Pons (tissue), 1 donor: ENCODE measurements at regions not wholly inside any gene's neighbourhood (a gene's known extent, or its start where the extent isn't known, plus 50 kb on each side); places are given as distances from the start of the nearest gene placed in this dataset.
"Not testable (repeated sequence)": the region's sequence is repeated elsewhere in the genome, so short reads cannot be mapped to it uniquely, and the experiment has no call there.

Source experiments
- DNase-seq: peaks from one replicate; pipeline ENCODE4 v3.0.0-alpha.2; 2016; ENCODE audit warnings: low spot score

- DNase-seq, result no peak
These were observed 174.5 kb upstream of the TSC22D1 start for GRCh38 chr13:44750630-44751029.

DNA sequence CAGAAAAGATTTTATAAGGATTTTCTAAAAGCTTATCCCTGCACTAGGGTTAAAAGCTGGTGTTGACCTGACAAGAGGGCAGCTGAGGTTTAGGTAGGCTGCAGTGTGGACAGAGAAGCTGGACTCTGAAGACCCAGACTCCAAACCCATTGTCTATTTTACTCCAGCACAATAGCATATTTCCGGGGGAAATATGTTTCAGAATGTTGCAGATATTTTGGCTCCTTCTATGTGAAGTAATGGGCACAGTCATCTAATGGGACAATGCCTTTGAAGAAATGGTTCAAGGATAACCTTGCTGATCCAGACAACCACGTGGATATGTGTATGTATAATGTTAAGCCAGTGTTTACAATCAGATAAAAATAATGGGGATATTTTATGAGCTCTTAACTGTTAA is 173.8 kb upstream of the TSC22D1 start:
- no peak for DNase-seq

DNA sequence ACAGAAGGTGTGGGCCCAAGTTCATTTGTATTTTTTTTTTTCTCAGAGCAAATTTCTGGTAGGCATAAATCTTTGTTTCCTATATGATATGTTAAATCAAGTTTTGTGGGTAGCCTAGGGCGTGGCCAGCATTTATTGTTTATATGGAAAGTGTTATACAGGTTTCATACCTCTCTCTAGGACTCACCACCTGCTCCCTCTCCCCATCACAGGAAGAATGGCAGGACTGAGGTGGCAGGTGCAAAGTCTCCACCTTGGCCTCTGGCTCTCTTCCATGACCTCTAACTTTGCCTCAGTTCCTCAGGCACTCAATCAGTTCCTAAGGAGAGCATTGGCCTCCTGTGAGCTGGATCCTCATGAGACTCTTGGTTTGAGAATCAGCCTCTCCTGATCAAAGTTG is 172.3 kb upstream of the TSC22D1 start:
- no peak for DNase-seq

DNA sequence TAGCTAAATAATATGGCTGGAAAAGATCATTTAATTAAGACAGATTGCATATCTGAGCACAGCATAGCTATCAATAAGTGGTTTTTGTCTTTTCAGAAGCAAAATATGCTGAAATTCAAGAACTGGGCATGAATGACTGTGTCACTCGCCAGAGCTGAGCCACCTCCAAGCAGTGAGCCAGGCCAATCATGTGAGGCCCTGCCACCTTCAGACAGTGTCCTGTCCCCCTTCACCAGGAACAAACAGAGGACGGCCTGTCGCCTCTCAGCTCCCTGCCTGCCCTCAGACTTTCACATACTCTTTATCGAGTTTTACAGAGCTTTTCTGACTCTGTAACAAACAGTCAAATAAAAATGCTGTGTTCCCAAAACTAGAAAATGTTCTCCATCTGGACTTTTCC is 171.0 kb upstream of the TSC22D1 start:
- no peak for DNase-seq

DNA sequence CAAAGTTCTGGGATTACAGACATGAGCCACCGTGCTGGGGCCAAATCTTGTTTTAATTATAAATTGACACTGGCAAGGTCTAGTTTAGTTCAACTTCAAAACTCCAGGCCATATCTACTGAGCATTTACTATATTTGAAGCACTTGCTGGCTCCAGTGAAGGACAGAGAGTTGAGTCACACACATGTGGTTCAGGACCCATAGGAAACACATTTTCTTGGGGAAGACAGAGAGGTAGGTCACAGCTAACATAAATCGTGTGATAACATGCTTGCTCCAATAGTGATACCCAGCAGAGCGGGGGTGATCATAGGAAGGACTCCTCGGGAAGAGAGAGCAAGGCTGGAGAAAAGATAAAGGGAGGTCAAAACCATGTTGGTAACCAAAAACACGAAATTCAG is 170.6 kb upstream of the TSC22D1 start:
- no peak for DNase-seq

GRCh38 chr13:44744880-44745633 is 168.9 kb upstream of the TSC22D1 start:
- no peak for DNase-seq

- no peak for DNase-seq
These were observed 163.4 kb upstream of the TSC22D1 start for GRCh38 chr13:44739539-44739938.

GRCh38 chr13:44739120-44739519 is 163.0 kb upstream of the TSC22D1 start:
- DNase-seq, result no peak

DNA sequence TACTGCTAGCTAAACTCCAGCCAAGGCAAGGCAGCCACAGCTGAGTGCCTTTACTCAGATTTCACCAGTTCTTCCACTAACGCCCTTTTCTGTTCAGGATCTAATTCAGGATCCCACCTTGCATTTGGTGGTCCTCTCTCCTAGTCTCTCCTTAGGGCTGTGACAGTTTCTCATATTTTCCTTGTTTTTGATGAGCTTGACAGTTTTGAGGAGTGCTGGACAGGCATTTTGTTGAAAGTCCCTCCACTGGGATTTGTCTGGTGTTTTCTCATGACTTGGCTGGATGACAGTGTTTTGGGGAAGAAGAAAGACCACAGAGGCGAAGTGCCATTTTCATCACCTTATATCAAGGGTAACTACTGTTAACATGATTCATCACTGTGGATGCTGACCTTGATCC is 162.3 kb upstream of the TSC22D1 start:
- no peak for DNase-seq

DNA sequence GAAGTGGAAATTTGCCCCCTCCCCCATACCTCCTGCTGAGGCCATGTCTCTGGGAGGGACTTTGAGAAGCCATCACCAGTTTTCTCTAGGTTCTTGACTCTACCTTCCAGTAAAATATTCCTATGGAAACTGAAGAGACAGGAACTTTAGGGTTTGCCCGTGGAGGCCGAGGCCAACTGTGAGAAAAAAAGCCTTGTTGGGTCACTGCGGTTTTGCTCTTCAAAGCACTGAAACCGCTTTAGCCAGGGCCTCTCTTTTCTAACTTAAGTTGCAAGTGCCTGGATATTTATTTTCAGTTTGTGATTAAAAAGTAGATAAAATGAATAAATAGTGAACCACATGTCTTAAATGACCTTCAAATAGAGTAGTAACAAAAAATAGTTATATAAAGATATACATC is 159.7 kb upstream of the TSC22D1 start:
- no peak for DNase-seq

DNA sequence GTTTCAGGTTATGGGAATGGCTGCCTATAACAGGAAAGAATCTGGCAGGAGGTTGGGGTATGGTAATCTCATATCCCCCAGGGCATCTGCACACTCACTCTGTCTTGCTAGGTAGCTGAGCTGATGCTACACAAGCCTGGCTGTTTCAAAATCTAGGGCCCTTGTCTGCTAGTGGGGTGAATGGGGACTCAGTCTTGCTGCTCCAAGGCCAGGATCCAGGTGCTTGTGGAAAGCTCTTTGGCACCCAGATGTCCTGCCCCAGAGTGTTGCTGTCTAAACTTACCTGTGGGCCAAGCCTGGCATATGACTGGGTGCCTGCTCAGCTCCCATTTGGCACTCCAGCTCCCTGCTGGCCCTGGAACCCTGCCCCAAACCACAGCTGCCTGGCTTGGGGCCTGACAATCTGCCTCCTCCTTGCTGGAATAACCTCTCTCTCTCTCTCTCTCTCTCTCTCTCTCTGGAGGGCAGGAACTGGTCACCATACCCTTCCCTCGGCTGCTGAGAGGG is 158.1 kb upstream of the TSC22D1 start:
- no peak for DNase-seq

DNA sequence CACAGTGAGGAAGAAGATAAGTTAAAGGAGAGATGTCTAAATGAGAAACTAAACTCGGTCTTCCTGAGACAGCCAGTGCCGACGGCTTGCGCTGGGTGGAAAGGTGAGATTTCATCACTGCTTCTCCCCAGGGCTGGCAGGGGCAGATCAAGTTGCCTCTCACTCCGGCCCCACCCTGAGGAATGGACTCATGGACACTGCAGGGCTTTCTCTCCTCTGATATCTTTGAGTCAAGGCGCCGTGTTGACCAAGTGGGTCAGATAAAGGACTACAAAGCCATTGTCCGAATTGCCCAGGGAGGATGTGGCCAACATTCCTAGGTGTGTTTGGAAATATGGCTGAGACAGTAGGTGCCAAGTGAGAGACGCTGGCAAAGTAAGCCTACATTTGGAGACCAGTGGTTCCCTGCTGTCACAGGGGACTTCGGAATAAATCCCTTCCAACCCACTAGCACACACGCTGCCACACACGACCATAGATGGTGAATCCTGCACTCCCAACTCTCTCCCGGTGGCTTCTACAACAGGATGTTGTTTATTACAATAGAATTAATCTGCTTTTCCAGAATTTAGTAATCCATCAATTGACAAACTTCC is 156.5 kb upstream of the TSC22D1 start:
- DNase-seq, result no peak

- no peak for DNase-seq
These were observed 154.7 kb upstream of the TSC22D1 start for GRCh38 chr13:44730851-44731250.

- no peak for DNase-seq
These were observed 154.0 kb upstream of the TSC22D1 start for GRCh38 chr13:44730099-44730498.

DNA sequence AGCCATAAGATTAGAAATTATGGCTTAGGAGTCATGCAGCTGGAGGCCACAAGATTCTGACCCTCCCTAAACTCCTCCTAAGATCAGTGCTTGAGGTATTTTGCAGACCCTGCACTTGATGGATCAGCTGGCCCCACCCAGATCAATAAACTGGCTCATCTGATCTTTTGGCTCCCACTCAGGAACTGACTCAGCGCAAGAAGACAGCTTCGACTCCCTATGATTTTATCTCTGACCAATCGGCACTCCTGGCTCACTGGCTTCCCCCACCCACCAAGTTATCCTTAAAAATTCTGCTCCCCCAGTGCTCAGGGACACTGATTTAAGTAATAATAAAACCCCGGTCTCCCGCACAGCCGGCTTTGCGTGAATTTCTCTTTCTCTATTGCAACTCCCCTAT is 151.5 kb upstream of the TSC22D1 start:
- DNase-seq, result not testable (repeated sequence)

DNA sequence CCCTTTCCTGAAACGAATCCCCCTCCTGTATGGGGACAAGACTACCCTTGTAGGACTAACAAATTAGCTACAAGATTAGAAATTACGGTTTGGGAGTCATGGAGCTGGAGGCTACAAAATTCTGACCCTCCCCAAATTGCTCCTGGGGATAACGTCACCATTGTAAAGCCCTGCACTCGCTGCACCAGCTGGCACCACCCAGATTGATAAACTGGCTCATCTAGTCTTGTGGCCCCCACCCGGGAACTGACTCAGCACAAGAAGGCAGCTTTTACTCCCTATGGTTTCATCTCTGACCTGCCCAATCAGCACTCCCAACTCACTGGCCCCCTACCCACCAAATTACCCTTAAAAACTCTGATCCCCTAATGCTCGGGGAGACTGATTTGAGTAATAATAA is 150.6 kb upstream of the TSC22D1 start:
- no peak for DNase-seq

GRCh38 chr13:44726214-44726613 is 150.1 kb upstream of the TSC22D1 start:
- DNase-seq, result no peak

DNA sequence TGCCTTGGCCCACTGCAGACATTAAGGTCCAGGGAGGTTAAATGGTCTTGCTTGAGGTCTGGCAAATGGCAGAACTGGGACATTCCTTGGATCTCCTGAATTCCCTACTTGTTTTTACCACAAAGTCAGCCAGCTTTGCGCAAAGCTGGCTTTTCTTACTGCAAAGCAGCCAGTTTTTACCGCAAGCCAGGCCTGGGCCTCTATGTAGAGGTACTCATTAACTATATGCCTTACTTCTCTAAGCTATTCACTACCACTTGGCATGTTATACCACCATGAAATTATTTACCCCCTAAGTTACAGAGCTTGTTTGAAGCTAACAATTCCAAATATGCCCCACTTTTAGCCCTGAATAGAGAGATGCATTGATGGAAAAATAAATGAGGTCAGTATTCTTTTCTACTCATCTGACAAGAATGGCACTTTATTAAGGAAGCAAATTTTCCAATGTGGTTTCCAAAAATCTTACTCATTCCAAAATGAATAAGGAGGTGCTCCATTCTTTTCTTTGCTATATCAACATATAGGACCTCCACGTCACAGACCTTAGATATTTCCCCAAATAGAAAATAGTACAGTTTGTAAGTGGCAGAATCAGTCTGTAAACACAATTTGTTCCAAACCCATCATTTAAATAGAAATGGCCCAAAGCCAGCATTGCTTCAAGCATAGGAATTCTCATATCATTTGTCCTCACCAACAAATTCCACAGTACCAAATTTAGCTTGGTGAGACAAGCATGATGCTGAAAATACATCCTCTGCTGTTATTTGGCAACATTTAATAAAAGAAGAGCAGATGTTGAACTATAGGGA is 143.9 kb upstream of the TSC22D1 start:
- no peak for DNase-seq

GRCh38 chr13:44718467-44718866 is 142.3 kb upstream of the TSC22D1 start:
- DNase-seq, result no peak

DNA sequence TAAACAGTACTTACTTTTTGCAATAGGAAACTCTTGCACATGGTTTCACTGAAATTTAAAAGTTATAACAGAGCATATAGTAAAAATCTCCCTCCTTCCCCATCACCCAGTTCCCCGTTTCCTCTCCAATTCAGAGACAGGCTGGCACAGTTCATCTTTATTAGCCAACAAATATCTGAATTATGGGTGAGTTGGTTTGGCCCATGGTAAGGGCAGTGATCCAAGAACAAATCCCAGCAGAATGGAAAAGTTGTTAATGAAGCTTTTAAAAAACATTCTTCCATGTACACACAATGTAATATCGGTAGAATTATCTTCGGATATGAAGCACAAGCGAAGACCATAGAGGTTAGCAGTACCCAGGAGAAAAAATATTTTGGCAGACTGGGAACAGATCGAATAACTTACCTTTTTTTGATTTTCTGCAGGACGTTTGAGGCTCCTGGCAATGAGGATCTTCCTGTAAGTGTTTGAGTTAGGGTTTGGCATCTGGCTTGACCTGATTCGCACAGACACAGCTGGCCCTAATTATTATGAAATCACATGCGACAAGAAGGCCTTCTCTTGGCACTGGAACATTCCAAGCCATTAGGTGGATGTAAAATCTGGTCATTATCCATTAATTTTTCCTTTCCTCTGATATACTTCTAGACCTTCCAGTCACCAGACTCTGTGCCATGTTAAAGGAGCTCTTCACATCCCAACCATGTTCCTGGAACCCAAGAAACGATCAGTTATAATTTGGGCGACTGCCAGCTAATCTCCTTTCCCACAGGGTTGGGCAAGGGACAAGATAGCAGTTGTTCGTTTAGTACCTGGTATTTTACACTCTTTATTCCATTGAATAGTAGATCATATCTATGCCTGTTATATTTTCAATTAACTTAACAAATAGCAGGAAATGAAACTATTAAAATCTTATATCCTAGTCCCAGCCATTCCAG is 139.4 kb upstream of the TSC22D1 start:
- no peak for DNase-seq

- DNase-seq, result no peak
These were observed 137.8 kb upstream of the TSC22D1 start for GRCh38 chr13:44713788-44714469.
